IMR-90 (cell line): ENCODE measurements at regions not wholly inside any gene's neighbourhood (a gene's known extent, or its start where the extent isn't known, plus 50 kb on each side); places are given as distances from the start of the nearest gene placed in this dataset.

Experiments used
- ATAC-seq: fragments of 200-7000 bp; cut with Tn5 transposase; 2 replicates; pipeline ENCODE4 v1.9.1; 2020; ENCODE audit warnings: low read depth, mild to moderate bottlenecking, moderate library complexity
- BruUV-seq: library from RNA; stranded (reverse); fragments of 400-500 nt; replicated peaks from 2 replicates; lab custom pipeline; 2021; lab: Mats Ljungman, UMichigan
- CTCF ChIA-PET: fragments of 300-600 bp; formaldehyde crosslinking; extraction: SDS; loops from one replicate; lab custom pipeline; 2021; ENCODE audit warnings: antibody characterized with exemption; lab: Yijun Ruan, JAX
- POLR2A ChIA-PET: fragments of 300-600 bp; sonication (Branson Sonifier 250); formaldehyde crosslinking; loops from one replicate; lab custom pipeline; 2022; ENCODE audit warnings: antibody characterized with exemption; ENCODE audit not compliant: unreplicated experiment; lab: Charles Lee
- DNase-seq: peaks from one replicate; pipeline ENCODE4 v3.0.0; 2013
- H2AFZ ChIP-seq: replicated peaks from 2 replicates; pipeline ENCODE3; 2013; ENCODE audit warnings: low read length, mild to moderate bottlenecking; ENCODE audit not compliant: poor library complexity
- H2AK5ac ChIP-seq: 2 replicates; pipeline ENCODE4 v1.6.1; 2013; ENCODE audit warnings: low read depth, low read length, inconsistent platforms
- H2AK9ac ChIP-seq: replicated peaks from 2 replicates; pipeline ENCODE3; 2013; ENCODE audit warnings: mild to moderate bottlenecking, low read depth, low read length, moderate library complexity; ENCODE audit not compliant: poor library complexity
- H2BK120ac ChIP-seq: 2 replicates; pipeline ENCODE4 v1.6.1; 2013; ENCODE audit warnings: low read depth, low read length, inconsistent platforms
- H2BK15ac ChIP-seq: 3 replicates; pipeline ENCODE4 v1.6.1; 2013; ENCODE audit warnings: low read depth, low read length, inconsistent platforms
- H2BK20ac ChIP-seq: 2 replicates; pipeline ENCODE4 v1.6.1; 2013; ENCODE audit warnings: low read depth, mild to moderate bottlenecking, inconsistent platforms, low read length, moderate library complexity
- H2BK5ac ChIP-seq: 2 replicates; pipeline ENCODE4 v1.6.1; 2013; ENCODE audit warnings: mild to moderate bottlenecking, low read depth, low read length, inconsistent platforms; ENCODE audit not compliant: poor library complexity, severe bottlenecking
- H3K14ac ChIP-seq: replicated peaks from 2 replicates; pipeline ENCODE4 v1.6.1; 2013; ENCODE audit warnings: low read depth, low read length, inconsistent platforms
- H3K18ac ChIP-seq: 2 replicates; pipeline ENCODE4 v1.6.1; 2013; ENCODE audit warnings: low read depth, low read length, control low read depth
- H3K23ac ChIP-seq: 2 replicates; pipeline ENCODE4 v1.6.1; 2013; ENCODE audit warnings: low read depth, low read length, inconsistent platforms
- H3K27ac ChIP-seq: 2 replicates; pipeline ENCODE4 v1.5.1; 2013; ENCODE audit warnings: mild to moderate bottlenecking, control low read depth, low read length; ENCODE audit not compliant: insufficient read depth
- H3K27me3 ChIP-seq: 2 replicates; pipeline ENCODE4 v1.6.1; 2013; ENCODE audit warnings: low read length; ENCODE audit not compliant: control insufficient read depth, insufficient read depth
- H3K36me3 ChIP-seq: 2 replicates; pipeline ENCODE4 v1.6.1; 2013; ENCODE audit warnings: low read length, mixed read lengths; ENCODE audit not compliant: control insufficient read depth, insufficient read depth
- H3K4ac ChIP-seq: 2 replicates; pipeline ENCODE4 v1.6.1; 2013; ENCODE audit warnings: low read depth, low read length, inconsistent platforms
- H3K4me1 ChIP-seq: 2 replicates; pipeline ENCODE4 v1.6.1; 2013; ENCODE audit warnings: low read length, mixed read lengths; ENCODE audit not compliant: control insufficient read depth, insufficient read depth
- H3K4me2 ChIP-seq: 2 replicates; pipeline ENCODE4 v1.6.1; 2013; ENCODE audit warnings: low read depth, mild to moderate bottlenecking, control low read depth, low read length, moderate library complexity
- H3K4me3 ChIP-seq: 2 replicates; pipeline ENCODE4 v1.5.1; 2013; ENCODE audit warnings: low read depth, mild to moderate bottlenecking, control low read depth, low read length, moderate library complexity; ENCODE audit not compliant: insufficient read depth
- H3K56ac ChIP-seq: 2 replicates; pipeline ENCODE4 v1.6.1; 2013; ENCODE audit warnings: low read length, inconsistent platforms; ENCODE audit not compliant: insufficient read depth; ENCODE audit errors: extremely low read depth
- H3K79me1 ChIP-seq, 2 experiments: 2 replicates each; pipeline ENCODE4 v1.6.1; 2013; ENCODE audit warnings: low read length in 2 of 2, inconsistent platforms in 1 of 2, low read depth in 1 of 2
- H3K9ac ChIP-seq: 2 replicates; pipeline ENCODE4 v1.6.1; 2013; ENCODE audit warnings: low read depth, low read length, control low read depth
- H3K9me1 ChIP-seq: 2 replicates; pipeline ENCODE4 v1.6.1; 2013; ENCODE audit warnings: low read length, inconsistent platforms; ENCODE audit not compliant: insufficient read depth
- H3K9me3 ChIP-seq: 2 replicates; pipeline ENCODE4 v1.6.1; 2013; ENCODE audit warnings: low read length; ENCODE audit not compliant: control insufficient read depth, insufficient read depth
- H4K20me1 ChIP-seq: 2 replicates; pipeline ENCODE4 v1.6.1; 2013; ENCODE audit warnings: low read length, inconsistent platforms; ENCODE audit not compliant: insufficient read depth
- H4K5ac ChIP-seq: 2 replicates; pipeline ENCODE4 v1.6.1; 2013; ENCODE audit warnings: mild to moderate bottlenecking, low read depth, low read length, control low read depth
- H4K8ac ChIP-seq, 2 experiments: 2 replicates each; pipeline ENCODE4 v1.6.1; 2013; ENCODE audit warnings: low read depth in 2 of 2, low read length in 2 of 2, control low read depth in 1 of 2, inconsistent platforms in 1 of 2
- H4K91ac ChIP-seq: 2 replicates; pipeline ENCODE4 v1.6.1; 2013; ENCODE audit warnings: low read depth, low read length, inconsistent platforms; ENCODE audit not compliant: insufficient read depth
- BHLHE40 ChIP-seq: fragments of 150-350 bp; IDR thresholded peaks from 2 replicates; pipeline ENCODE4 v1.6.1; 2016; ENCODE audit warnings: mild to moderate bottlenecking, low read depth, low read length
- CEBPB ChIP-seq: IDR thresholded peaks from 2 replicates; pipeline ENCODE4 v1.6.1; 2012; ENCODE audit warnings: low read depth, low read length, improper control_type of control experiment
- CHD1 ChIP-seq: IDR thresholded peaks from 2 replicates; pipeline ENCODE4 v1.6.1; 2012; ENCODE audit warnings: low read depth, low read length, improper control_type of control experiment
- MAZ ChIP-seq: IDR thresholded peaks from 2 replicates; pipeline ENCODE4 v1.6.1; 2012; ENCODE audit warnings: low read depth, mild to moderate bottlenecking, low read length, improper control_type of control experiment, moderate library complexity, borderline replicate concordance
- MXI1 ChIP-seq: IDR thresholded peaks from 2 replicates; pipeline ENCODE4 v1.6.1; 2012; ENCODE audit warnings: low read depth, mild to moderate bottlenecking, low read length, moderate library complexity, borderline replicate concordance
- NFE2L2 ChIP-seq: fragments of 150-350 bp; IDR thresholded peaks from 2 replicates; pipeline ENCODE4 v1.6.1; 2016; ENCODE audit warnings: low read depth, mild to moderate bottlenecking, low read length
- POLR2A ChIP-seq: IDR thresholded peaks from 2 replicates; pipeline ENCODE4 v1.6.1; 2012; ENCODE audit warnings: mild to moderate bottlenecking, low read depth, low read length
- RCOR1 ChIP-seq: IDR thresholded peaks from 2 replicates; pipeline ENCODE4 v1.6.1; 2012; ENCODE audit warnings: mild to moderate bottlenecking, low read length, improper control_type of control experiment; ENCODE audit not compliant: insufficient replicate concordance
- RFX5 ChIP-seq: IDR thresholded peaks from 2 replicates; pipeline ENCODE4 v1.8.0; 2012; ENCODE audit warnings: low read depth, mild to moderate bottlenecking, low read length, moderate library complexity
- SMC3 ChIP-seq: fragments of 150-350 bp; IDR thresholded peaks from 2 replicates; pipeline ENCODE4 v1.6.1; 2016; ENCODE audit warnings: low read depth, mild to moderate bottlenecking, antibody characterized with exemption, low read length, moderate library complexity
- whole genome bisulfite sequencing, 2 experiments: methylation state at CpG; one replicate each; pipeline versions ENCODE4 v1.1.5 to v1.1.7; 2013; ENCODE audit warnings: missing lambda C conversion rate in 2 of 2; ENCODE audit not compliant: insufficient read length in 1 of 2; ENCODE audit errors: extremely low coverage in 2 of 2; 5-methylcytosine and 5-hydroxymethylcytosine counted together
- dilution Hi-C: fragments of 300-500 bp; cut with HindIII; formaldehyde crosslinking; loops from one replicate; pipeline ENCODE4 v1.14.3; 2018; ENCODE audit warnings: low sequenced_read_pairs; ENCODE audit not compliant: unreplicated experiment
- in situ Hi-C: fragments of 300-500 bp; cut with MboI; formaldehyde crosslinking; loops from 3 replicates; pipeline ENCODE4 v1.14.3; 2019; ENCODE audit warnings: low sequenced_read_pairs, inconsistent platforms, mixed read lengths
- intact Hi-C: fragments of 100-400 bp; cut with micrococcal nuclease; formaldehyde crosslinking; loops from 2 replicates; pipeline ENCODE4 v1.10.0; 2022
- TF ChIP-seq, protein P1 (sequence below): fragments of 150-350 bp; IDR thresholded peaks from 2 replicates; pipeline ENCODE4 v1.6.1; 2017; ENCODE audit warnings: mild to moderate bottlenecking, antibody characterized with exemption, low read length, low read depth
- TF ChIP-seq, protein P2 (sequence below): fragments of 150-350 bp; IDR thresholded peaks from 2 replicates; pipeline ENCODE4 v1.6.1; 2016; ENCODE audit warnings: low read depth, mild to moderate bottlenecking, low read length, moderate library complexity, borderline replicate concordance
- TF ChIP-seq, protein P3 (sequence below): conservative IDR thresholded peaks from 2 replicates; pipeline ENCODE4 v1.5.1; 2012; ENCODE audit warnings: mild to moderate bottlenecking, low read depth, low read length, improper control_type of control experiment

DNA sequence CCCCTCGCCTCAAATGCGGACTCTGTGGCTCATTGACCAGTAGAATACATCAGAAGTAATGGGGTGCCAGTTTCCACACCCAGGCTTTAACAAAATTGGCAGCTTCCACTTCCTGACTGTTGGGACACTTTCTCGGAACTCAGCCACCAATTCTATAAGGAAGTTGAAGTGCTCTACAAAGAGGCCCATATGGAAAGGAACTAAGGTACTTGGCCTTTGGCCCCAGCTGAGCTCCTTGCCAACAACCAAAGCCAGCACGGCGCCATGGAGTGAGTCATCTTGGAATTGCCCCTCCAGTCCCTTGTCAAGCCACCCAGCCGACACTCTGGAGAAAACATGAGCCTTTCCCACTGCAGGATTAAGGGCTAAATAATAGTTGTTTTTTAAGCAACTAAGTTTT, 262.2 kb upstream of the INTU start:
- no peak overlapping the region for H4K91ac ChIP-seq
- in situ Hi-C loops: no loop called here
- intact Hi-C loops: no loop called here
- no peak overlapping the region for H2BK20ac ChIP-seq
- H3K9me3 ChIP-seq: no peaks in the 10 kb centered on the region
- H3K4me3 ChIP-seq: no peak overlapping the region
- no peaks in the 10 kb centered on the region for H4K20me1 ChIP-seq
- no peaks in the 10 kb centered on the region for H3K27me3 ChIP-seq
- ATAC-seq: no peak; the same call in 1 of the 2 replicates
- no peak overlapping the region for H4K5ac ChIP-seq
- no peaks in the 10 kb centered on the region for H3K4me1 ChIP-seq
- H3K23ac ChIP-seq: no peak overlapping the region
- no peak overlapping the region for H2AK5ac ChIP-seq
- H3K14ac ChIP-seq: no peak overlapping the region
- BruUV-seq: no TSS peak
- H3K4ac ChIP-seq: no peak overlapping the region
- TF ChIP-seq NFE2L2: no peak
- no peak for TF ChIP-seq CHD1
- no peak for TF ChIP-seq BHLHE40
- TF ChIP-seq SMC3: no peak
- TF ChIP-seq MAZ: no peak
- TF ChIP-seq POLR2A: no peak
- TF ChIP-seq CEBPB: no peak
- no peak for TF ChIP-seq RFX5
- TF ChIP-seq, protein P1, sequence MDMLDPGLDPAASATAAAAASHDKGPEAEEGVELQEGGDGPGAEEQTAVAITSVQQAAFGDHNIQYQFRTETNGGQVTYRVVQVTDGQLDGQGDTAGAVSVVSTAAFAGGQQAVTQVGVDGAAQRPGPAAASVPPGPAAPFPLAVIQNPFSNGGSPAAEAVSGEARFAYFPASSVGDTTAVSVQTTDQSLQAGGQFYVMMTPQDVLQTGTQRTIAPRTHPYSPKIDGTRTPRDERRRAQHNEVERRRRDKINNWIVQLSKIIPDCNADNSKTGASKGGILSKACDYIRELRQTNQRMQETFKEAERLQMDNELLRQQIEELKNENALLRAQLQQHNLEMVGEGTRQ: no peak
- TF ChIP-seq, protein P2, sequence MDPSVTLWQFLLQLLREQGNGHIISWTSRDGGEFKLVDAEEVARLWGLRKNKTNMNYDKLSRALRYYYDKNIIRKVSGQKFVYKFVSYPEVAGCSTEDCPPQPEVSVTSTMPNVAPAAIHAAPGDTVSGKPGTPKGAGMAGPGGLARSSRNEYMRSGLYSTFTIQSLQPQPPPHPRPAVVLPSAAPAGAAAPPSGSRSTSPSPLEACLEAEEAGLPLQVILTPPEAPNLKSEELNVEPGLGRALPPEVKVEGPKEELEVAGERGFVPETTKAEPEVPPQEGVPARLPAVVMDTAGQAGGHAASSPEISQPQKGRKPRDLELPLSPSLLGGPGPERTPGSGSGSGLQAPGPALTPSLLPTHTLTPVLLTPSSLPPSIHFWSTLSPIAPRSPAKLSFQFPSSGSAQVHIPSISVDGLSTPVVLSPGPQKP: no peak
- TF ChIP-seq, protein P3, sequence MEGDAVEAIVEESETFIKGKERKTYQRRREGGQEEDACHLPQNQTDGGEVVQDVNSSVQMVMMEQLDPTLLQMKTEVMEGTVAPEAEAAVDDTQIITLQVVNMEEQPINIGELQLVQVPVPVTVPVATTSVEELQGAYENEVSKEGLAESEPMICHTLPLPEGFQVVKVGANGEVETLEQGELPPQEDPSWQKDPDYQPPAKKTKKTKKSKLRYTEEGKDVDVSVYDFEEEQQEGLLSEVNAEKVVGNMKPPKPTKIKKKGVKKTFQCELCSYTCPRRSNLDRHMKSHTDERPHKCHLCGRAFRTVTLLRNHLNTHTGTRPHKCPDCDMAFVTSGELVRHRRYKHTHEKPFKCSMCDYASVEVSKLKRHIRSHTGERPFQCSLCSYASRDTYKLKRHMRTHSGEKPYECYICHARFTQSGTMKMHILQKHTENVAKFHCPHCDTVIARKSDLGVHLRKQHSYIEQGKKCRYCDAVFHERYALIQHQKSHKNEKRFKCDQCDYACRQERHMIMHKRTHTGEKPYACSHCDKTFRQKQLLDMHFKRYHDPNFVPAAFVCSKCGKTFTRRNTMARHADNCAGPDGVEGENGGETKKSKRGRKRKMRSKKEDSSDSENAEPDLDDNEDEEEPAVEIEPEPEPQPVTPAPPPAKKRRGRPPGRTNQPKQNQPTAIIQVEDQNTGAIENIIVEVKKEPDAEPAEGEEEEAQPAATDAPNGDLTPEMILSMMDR: no peak
- no peak for TF ChIP-seq MXI1
- TF ChIP-seq RCOR1: no peak
- no peak overlapping the region for H3K18ac ChIP-seq
- ChIA-PET POLR2A (no interaction called here), CTCF (no interaction called here)
- no peaks in the 10 kb centered on the region for H3K9me1 ChIP-seq
- H3K79me1 ChIP-seq: no peaks in the 10 kb centered on the region
- H4K8ac ChIP-seq: no peak overlapping the region
- no peak overlapping the region for H3K9ac ChIP-seq
- H2AFZ ChIP-seq: peak overlapping the region; percentile 1
- dilution Hi-C loops: no loop called here
- WGBS, 2 experiments: no CpG with 5 or more reads among the region's 6 CpGs
- no peak overlapping the region for H2BK15ac ChIP-seq
- H2AK9ac ChIP-seq: no peak overlapping the region
- no peak overlapping the region for H3K56ac ChIP-seq
- H2BK120ac ChIP-seq: no peak overlapping the region
- peak; percentile 1 for DNase-seq
- H3K36me3 ChIP-seq: no peaks in the 10 kb centered on the region
- H3K27ac ChIP-seq: no peak overlapping the region
- H3K4me2 ChIP-seq: no peak overlapping the region
- no peak overlapping the region for H2BK5ac ChIP-seq
